ENCODE measurements at regions not wholly inside any gene's neighbourhood (a gene's known extent, or its start where the extent isn't known, plus 50 kb on each side); places are given as distances from the start of the nearest gene placed in this dataset.
"Not testable (repeated sequence)": the region's sequence is repeated elsewhere in the genome, so short reads cannot be mapped to it uniquely, and the experiment has no call there.

DNA sequence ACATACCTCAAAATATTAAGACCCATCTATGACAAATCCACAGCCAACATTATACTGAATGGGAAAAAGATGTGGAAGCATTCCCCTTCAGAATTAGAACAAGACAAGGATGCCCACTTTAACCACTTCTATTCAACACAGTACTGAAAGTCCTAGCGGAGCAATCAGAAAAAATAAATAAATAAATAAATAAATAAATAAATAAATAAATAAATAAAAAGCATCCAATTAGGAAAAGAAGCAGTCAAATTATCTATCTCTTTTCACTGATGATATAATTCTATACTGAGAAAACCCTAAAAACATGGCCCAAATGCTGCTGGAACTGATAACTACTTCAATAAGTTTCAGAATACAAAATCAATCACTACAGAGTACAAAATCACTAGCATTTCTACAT lies 67.5 kb downstream of the PRR32 start:
- DNase-seq = no peak

DNA sequence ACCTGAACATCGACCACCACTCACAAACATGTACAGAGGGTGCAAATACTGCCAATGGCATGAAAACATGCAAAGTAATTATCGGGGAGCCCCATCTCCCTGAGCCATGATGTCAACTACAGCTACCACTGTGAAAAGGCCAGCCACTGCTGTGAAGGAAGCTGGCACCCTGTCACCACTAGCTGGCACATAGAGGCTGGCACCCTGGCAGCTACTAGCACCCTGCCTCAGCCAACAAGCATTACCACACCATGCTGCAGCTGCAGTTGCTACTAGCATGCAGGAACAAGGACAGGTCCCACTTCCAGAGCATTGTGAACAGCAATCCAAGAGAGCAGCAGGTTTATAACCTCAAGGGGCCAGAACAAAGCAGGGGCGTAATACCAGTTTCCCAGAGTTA lies 81.4 kb downstream of the PRR32 start:
- DNase-seq = no peak

DNA sequence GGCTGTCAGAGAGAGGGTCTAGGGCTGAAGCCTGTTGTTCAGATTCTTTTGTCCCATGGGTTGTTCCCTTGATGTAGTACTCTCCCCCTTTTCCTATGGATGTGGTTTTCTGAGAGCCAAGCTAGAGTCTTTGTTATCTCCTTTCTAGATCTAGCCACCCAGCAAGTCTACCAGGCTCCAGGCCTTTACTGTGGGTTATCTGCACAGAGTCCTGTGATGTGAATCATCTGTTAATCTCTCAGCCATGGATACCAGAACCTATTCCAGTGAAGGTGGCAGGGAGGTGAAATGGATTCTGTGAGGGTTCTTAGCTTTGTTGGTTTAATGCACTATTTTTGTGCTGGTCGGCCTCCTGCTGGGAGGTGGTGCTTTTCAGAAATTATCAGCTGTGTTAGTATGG lies 109.5 kb downstream of the PRR32 start:
- no peak for DNase-seq

DNA sequence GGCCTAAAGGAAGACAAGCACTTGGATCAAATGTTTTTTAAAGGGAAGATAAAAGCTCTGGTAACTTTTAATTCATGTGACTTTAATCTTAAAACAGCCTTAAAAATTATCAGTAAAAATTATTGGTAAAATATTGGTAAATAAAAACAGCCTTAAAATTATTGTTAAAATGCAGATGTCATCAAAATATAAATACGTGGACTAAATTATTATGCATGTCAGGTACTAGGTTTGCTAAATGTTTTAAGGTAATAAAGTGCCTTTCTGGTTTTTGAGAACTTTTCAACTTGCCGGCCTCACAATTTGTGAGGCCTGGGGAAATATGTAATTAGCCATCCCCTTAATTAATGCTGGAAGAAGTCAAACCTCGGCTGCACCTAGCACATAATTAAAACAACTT lies 147.7 kb downstream of the PRR32 start:
- no peak for DNase-seq

DNA sequence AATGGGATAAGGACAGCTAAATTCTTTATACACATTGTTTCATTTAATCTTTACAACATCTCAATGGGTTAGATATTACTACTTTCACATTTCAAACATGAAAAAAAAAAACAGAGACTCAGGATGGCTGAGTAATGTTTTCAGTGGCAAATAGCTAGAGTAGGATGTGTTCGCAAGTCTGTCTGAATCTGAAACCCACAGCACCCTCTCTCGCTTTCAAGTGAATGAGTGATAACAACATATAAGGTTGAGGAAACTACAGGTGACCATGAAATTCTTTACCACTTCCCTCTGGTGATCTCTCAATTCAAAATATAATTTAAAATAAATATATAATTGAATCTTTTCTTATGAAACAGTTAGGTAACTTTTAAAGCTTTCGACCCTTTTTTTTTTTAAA lies 162.6 kb downstream of the PRR32 start:
- no peak for DNase-seq

DNA sequence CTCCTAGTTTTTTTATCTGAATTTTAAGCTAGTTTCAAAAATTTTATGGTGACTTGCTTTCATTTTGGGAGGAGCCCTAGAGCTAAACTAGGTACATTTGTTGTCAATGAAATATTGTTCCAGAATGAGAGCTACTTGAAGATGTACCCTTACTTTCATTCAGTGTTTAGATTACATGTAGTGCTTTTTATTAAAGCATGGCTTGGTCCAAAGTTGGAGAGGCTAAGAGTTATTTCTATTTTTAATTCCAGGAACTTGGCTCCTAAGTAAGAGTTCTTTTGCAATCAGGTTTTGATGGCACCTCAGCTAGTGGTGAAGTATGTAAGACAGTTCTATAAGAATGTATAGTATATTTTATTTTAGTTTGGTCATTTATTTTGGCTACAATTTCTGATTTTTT lies 165.5 kb downstream of the PRR32 start:
- DNase-seq = no peak

DNA sequence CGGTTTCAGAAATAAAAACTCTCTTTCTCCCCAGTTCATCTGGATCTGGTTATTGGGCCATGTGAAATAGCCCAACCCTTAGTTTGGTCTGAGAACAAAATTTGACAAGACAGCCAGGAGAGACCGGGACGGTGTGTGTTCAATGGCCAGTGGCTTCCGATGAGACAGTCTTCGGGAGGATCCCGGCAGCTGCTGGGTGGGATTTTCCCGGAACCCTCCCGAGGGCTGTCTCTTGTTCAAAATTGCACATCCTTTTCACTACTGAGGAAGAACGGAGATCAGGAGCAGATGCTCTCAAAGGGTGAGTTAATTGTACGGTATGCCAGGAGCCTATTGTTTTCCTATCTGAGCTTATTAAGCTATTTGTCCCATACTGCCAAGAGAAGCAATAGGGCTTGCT lies 166.5 kb downstream of the PRR32 start:
- peak; percentile 0 for DNase-seq

DNA sequence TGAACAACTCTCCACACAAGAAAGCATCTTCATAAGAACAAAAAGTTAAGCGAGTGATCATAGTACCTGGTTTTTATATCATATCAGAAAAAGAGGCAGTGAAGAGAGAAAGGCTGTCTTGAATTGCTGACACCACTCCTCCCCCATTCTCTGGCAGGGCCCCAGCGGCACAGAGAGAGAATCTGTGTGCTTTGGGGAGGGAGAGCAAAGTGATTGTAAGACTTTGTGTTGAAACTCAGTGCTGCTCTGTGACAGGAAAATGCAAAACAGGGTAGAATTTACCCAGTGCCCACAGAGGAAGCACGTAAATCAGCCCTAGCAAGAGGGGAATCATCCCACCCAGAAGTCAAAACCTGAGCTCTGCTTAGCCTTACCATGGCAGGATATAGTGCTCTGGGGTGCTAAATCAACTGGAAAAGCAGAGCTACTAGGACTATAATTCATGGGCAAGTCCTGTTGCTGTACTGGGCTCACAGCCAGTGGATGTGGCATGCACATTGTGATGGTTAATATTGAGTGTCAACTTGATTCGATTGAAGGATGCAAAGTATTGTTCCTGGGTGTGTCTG lies 174.6 kb downstream of the PRR32 start:
- DNase-seq = no peak

DNA sequence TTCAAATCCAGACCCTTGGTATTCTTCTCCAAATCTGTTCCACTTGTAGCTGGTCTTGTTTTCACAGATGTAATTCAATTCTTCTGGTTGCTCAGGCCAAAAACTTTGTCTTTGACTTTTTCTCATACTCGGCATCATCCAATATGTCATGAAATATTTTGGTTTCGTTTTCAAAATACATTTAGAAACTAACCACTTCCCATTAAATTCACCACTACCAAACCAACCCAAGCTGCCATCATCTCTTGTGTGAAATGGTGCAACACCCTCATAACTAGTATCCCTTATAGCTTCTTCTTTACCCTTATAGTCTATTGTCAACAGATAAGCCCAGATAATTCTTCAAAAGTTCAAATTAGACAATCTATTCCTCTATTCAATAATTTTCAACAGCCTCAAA lies 192.1 kb downstream of the PRR32 start:
- DNase-seq = no peak

DNA sequence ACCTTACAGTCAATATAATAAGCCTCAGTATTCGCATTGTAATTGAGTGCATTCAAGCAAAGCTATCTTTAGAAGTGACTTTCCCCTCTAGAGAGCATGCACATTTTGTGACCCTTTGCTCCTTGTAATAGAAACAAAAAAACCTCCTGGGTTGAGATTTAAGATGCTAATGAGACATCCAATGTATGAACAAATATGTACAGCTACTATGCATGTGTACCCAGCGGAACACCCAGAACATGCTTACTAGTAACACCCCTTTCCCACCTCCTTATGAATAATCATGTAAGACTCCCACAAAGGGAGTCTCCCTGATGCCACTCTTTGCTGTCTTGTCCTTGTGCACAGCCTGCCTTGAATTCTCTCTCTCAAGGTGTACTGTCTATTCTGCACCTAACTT lies 205.5 kb downstream of the PRR32 start:
- DNase-seq = no peak

DNA sequence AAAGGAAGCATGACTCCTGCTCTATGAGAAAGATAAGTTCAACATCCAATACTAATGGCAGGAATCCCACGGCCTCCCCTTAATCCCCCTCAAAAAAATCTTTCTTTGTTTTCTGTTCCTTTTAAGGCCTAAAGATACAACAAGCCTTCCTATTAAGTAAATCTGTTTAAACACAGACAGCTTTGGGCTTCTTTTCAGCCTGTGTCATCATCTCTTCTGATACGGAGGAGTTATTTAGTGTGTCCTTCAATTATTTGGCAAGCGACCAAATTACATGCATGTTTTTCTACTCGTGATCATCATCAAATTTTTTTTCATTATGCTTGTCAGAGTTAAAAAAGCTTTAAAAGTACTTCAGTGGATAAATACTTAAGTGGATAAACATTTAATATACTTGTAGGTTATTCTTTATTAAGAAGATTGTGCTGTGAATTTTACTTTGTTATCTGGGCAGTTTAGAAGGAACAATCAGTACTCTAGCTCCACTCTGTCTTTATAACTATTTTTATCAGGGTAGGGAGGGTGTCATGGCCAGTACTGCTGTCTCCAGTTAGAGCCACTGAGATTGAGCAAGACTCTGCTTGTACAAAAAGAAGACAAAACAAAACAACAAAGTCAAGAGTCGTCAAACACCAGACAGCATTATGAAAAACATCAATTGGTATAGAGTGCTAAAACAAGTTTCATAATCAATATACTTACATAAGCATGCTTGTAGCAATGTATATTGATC lies 210.7 kb downstream of the PRR32 start:
- peak; percentile 37 for DNase-seq

DNA sequence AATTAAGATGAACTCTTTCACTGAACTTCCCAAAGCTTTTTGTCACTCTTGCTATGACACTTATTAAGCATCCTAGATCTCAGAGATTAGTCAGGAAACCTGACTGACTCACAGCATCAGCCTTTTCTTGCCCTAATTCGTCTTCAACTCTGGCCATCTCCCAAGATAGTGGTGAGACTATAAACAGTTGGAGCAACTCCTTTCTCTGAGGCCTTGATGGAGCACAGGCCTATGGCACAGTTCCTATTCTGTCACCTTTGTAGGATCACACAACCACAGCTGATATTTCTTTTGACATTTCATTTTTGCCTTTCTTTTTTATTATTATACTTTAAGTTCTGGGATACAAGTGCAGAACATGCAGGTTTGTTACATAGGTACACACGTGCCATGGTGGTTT lies 217.6 kb downstream of the PRR32 start:
- DNase-seq = peak; percentile 54

DNA sequence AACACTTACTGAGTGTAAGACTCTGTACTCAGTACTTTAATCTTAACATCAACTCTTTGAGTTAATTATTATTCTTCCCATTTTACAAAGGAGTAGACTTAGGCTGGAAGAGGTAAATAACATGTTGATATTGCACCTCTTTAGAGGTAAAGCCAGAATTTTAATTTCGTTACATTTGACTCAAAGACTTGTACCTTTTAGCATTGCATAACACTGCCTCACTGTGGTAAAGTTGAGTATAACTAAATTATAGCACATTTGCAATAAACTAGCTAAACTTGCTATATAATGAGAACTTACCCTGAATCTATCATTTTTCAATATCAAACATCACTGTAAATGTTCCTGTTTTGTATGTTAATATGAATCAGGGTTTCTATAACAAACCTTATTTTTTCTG lies 218.5 kb downstream of the PRR32 start:
- peak; percentile 0 for DNase-seq

DNA sequence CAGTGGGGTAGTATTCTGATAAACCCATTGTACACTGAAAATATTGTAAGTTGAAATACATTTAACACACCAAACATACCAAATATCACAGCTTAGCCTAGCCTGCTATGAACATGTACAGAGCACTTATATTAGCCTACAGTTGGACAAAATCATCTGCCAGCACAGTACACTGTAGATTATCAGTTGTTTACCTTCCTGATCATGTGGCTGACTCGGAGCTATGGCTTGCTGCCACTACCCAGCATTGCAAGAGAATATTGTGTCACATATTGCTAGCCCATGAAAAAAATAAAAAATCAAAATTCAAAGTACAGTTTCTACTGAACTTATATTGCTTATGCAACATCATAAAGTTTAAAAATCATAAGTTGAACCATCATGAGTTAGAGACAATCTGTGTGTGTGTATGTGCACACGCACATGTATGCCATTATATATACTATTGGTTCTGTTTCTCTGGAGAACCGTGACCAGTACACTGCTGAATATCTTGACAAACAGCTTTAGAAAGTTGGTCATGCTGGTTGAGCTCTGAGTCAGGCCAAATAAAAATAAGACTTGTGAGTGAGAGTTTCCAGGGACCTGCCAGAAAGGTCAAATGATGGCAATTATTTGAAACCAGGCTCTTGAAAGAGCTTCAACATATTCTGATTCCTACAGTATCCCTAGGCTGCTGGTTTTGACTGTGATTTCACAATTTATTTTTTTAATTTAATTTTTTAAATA lies 238.5 kb downstream of the PRR32 start:
- DNase-seq = no peak

DNA sequence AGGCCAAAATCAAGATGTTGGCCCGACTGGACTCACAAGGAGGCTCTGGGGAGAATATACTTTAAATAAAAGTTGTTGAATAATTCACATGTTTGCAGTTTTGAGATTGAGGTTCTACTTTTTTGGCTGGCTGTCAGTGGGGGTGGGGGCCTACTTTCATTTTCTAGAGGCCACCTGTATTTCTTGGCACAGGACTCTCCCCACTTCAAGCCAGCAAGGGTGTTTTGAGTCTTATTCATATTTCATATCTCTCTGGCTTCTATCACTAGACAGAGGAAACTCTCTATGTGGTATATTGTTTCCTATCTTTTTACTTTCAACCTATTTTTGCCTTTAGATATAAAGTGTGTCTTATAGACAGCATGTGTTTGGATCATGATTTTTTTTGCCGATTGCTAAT lies 266.4 kb downstream of the PRR32 start:
- DNase-seq = no peak

DNA sequence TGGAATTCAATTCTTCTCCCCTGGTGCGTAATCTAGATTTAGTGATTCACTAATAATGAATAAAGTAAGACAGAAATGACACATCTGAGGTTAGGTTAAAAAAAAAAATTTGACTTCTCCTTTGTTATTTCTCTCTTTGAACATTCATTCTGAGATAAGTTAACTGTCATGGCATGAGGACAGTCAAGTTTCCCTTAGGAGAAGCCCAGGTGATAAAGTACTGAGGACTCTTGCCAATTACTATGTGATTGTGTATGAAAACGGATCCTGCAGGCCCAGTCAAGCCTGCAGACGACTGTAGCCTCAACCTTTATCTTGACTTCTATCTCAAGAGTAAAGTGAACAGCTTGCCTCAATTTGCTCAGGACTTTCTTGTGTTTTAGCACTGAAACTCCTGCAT lies 293.2 kb downstream of the PRR32 start:
- DNase-seq = no peak

DNA sequence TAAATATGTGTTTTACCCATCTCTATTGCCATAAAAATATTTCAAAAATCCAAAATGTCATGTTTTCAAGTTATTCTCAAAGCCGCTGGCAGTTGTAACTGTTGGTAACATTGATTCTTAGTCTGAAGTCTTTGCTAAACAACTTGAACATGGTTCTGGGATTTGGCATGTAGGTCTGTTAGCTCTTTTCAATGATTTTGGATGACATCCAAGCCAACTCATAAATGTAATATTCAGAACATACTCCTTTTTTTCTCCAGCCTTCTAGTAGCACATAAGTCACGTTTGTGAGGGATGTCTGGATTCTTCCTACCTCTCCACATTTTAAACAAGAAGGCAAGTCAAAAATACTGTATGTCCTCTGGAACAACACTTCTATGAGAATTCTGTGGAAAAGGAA lies 305.3 kb downstream of the PRR32 start:
- DNase-seq = peak; percentile 1

DNA sequence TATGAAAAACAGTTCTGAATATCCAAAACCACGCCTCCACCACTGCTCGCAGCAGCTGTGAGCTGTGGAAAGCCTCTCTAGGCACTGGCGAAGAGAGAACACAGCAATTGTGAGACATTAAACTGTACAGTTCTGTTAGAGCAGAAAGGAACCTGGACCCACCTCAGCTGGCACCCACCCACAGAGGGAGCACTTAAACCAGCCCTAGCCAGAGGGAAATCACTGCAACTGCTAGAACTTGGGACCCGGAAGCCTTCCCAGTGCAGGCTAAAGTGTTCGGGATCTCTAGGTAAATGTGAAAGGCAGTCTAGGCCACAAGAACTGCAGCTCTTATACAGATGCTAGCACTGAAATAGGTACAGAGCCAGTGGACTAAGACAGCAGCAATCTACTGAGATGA lies 308.8 kb downstream of the PRR32 start:
- no peak for DNase-seq

DNA sequence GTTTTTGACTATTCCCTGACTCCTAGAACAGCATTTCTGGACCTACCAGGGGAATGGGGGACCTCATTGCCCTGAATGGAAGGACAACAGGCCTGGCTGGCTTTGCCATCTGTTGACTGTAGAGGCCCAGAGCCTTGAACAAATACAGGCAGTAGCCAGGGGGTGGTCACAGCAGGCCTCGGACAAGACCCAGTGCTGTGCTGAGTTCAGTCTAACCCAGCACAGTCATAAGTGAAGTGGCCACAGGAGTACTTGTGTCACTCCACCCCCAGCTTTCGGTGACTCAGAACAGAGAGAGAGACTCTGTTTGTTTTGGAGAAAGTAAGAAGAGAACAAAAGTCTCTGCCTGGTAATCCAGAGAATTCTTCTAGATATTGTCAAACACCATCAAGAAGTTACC lies 310.0 kb downstream of the PRR32 start:
- DNase-seq = no peak

DNA sequence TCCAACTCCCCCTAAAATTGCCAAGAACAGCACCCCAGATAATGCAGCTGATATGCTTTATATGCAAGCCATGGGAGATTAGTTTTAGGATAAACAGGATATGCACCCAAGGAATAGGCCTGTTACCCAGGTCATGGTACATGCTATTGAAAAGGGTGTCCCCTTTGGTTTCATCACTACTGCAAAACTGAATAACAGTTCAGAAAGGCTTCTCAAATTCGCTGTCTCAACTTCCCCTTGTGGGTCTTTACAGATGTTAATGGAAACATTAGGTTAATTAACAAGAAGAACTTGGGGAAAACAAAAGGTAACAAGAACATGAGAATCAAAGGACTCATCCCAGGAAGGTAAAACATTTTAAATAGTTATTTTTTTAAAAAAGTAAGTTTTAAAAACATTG lies 318.7 kb downstream of the PRR32 start:
- DNase-seq = no peak

DNA sequence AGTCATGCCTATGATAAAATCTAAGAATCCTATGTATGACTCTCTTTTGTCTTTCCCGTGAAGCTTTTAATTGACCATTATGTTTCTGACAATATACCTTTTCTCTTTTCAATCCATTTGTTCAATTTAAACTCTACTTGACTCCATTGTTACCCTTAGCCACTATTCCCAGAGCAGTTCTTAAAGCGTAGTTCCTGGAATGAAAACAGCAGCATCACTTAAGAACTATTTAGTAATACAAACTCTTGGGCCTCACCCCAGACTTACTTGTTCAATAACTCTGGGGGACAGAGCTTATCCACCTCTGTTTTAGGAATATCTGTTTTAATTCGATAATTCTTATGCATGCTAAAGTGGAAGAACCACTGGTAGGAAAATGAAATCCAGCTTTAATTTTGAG lies 358.4 kb downstream of the PRR32 start:
- DNase-seq = no peak

DNA sequence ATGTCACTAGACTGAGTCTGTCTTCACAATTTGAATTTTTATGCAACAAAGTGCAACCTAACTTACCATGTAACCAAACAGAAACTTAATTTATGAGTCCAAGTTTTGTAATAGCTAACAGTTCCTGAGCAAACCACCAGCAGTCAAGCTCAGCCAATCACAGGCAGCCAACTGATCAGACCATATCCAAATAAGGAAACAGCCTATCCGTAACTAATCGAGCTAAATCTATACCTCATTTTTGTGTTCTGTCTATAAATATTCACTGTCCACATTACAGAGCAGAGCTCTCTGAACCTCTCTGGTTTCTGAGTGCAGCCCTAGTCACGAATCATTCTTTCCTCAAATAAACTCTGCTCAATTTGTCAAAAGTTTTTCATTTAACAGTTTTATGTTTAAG lies 367.6 kb downstream of the PRR32 start:
- DNase-seq = no peak

DNA sequence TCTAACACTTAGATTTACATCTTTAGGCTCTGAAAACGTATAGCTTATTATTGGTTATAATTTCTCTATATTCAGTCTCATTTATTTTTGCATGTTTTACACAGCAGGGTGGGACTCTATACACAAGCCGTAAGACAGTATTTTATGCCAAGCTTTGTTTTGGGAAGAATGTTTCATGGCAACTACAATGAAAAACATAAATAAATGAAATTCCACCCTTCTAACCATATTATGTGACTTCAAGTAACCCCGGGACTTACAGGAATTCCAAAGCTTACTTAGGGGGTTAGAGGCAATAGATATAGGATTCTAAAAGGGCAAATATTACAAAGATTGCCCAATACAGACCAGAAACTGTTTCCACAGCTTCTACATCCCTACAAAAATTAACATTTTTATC lies 370.9 kb downstream of the PRR32 start:
- no peak for DNase-seq

DNA sequence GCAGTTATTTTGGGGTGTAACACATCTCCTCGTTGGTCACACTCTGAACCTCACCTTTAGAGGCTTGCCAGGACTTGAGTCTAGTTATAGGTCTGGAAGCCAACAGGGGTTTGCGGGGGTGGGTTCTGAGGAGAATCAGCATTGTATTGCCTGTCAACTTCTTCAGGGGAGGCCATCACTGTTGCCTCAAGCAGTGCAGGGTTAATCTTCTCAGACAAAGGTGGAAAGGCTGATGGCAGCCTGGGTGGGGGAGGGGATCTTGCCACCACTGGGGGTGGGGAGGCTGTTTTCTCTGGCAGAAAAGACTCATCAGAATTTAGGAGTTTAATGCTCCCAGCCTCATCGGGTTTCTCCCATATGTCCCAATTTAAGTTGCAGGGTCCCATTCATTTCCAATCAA lies 387.8 kb downstream of the PRR32 start:
- no peak for DNase-seq

DNA sequence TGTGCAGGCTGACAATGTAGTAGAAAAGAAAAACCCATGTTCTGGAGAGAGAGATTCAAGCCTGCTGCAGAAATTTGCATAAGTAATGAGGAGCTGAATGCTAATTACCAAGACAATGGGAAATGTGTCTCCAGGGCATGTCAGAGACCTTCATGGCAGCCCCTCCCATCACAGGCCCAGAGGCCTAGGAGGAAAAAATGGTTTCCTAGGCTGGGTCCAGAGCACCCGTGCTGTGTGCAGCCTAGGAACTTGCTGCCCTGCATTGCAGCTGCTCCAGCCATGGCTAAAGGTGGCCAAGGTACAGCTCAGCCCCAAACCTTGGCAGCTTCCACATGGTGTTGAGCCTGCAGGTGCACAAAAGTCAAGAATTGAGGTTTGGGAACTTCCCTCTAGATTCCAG lies 402.3 kb downstream of the PRR32 start:
- not testable (repeated sequence) for DNase-seq

All from fibroblast of skin of right biceps (primary cell).